ENCODE measurements at regions not wholly inside any gene's neighbourhood (a gene's known extent, or its start where the extent isn't known, plus 50 kb on each side); places are given as distances from the start of the nearest gene placed in this dataset.

GRCh38 chrX:69234624-69235023, 69.4 kb upstream of the PJA1 start:
- Histone ChIP-seq H3K9ac (ENCODE audit: insufficient read depth, low read depth, low read length) (no peak overlapping the region), H2AFZ (ENCODE audit: low read length) (no peak overlapping the region), H3K79me2 (ENCODE audit: insufficient read depth, low read length) (no peaks in the 10 kb centered on the region), H3K27me3 (ENCODE audit: control insufficient read depth in 1 of 2, insufficient read depth in 2 of 2, low read length in 2 of 2) (no peaks in the 10 kb centered on the region), H3K4me3 (replicated peaks in 1 of 3; ENCODE audit: insufficient read depth in 1 of 3, low read depth in 2 of 3, low read length in 3 of 3) (no peak overlapping the region), H4K20me1 (ENCODE audit: insufficient read depth, low read length) (no peaks in the 10 kb centered on the region), H3K9me3 (ENCODE audit: low read length) (no peaks in the 10 kb centered on the region), H3K4me2 (ENCODE audit: low read depth, low read length) (no peak overlapping the region), H3K36me3 (replicated peaks in 1 of 2; ENCODE audit: control insufficient read depth in 1 of 2, insufficient read depth in 2 of 2, low read length in 2 of 2) (no peaks in the 10 kb centered on the region), H3K4me1 (ENCODE audit: insufficient read depth, low read length) (no peaks in the 10 kb centered on the region), H3K27ac (ENCODE audit: extremely low read length, insufficient read depth, low read length) (no peak overlapping the region)
- in situ Hi-C loops (cut with HindIII; ENCODE audit: extremely low pct_ligation_motif_present, low pct_unique_long_range_greater_than_20kb) (no loop called here), intact Hi-C loops (cut with micrococcal nuclease; ENCODE audit: unreplicated experiment) (no loop called here)
- POLR2A ChIA-PET: no interaction called here
- BruUV-seq (replicated peaks): no TSS peak
- CTCF ChIA-PET (ENCODE audit: low intra/inter-chr PET ratio, low total read pairs): no interaction called here
- TF ChIP-seq ZNF7 (CRISPR knock-in tag; IDR thresholded peaks at IDR 0.05) (no peak), CTCF (CRISPR knock-in tag; IDR thresholded peaks at IDR 0.05) (no peak), TBL1XR1 (IDR thresholded peaks at IDR 0.05; ENCODE audit: borderline replicate concordance, low read length, partially characterized antibody) (no peak), ZSCAN30 (CRISPR knock-in tag; IDR thresholded peaks at IDR 0.05) (no peak), ETV6 (CRISPR knock-in tag; conservative IDR thresholded peaks at IDR 0.05) (no peak), ZNF550 (CRISPR knock-in tag; IDR thresholded peaks at IDR 0.05; ENCODE audit: borderline replicate concordance) (no peak), ZSCAN25 (CRISPR knock-in tag; IDR thresholded peaks at IDR 0.05) (no peak), JUND (CRISPR knock-in tag; IDR thresholded peaks at IDR 0.05) (no peak), CHCHD3 (CRISPR knock-in tag; IDR thresholded peaks at IDR 0.05) (no peak), ZNF772 (CRISPR knock-in tag; IDR thresholded peaks at IDR 0.05) (no peak), ZMYM4 (CRISPR knock-in tag; IDR thresholded peaks at IDR 0.05) (no peak), ZSCAN12 (CRISPR knock-in tag; IDR thresholded peaks at IDR 0.05) (no peak), ARID4A (CRISPR knock-in tag; IDR thresholded peaks at IDR 0.05; ENCODE audit: borderline replicate concordance) (no peak), MTA1 (CRISPR knock-in tag; IDR thresholded peaks at IDR 0.05; ENCODE audit: borderline replicate concordance) (no peak), ZNF224 (CRISPR knock-in tag; IDR thresholded peaks at IDR 0.05) (no peak), TOPORS (CRISPR knock-in tag; IDR thresholded peaks at IDR 0.05) (no peak)
- TF ChIP-seq, protein P1, sequence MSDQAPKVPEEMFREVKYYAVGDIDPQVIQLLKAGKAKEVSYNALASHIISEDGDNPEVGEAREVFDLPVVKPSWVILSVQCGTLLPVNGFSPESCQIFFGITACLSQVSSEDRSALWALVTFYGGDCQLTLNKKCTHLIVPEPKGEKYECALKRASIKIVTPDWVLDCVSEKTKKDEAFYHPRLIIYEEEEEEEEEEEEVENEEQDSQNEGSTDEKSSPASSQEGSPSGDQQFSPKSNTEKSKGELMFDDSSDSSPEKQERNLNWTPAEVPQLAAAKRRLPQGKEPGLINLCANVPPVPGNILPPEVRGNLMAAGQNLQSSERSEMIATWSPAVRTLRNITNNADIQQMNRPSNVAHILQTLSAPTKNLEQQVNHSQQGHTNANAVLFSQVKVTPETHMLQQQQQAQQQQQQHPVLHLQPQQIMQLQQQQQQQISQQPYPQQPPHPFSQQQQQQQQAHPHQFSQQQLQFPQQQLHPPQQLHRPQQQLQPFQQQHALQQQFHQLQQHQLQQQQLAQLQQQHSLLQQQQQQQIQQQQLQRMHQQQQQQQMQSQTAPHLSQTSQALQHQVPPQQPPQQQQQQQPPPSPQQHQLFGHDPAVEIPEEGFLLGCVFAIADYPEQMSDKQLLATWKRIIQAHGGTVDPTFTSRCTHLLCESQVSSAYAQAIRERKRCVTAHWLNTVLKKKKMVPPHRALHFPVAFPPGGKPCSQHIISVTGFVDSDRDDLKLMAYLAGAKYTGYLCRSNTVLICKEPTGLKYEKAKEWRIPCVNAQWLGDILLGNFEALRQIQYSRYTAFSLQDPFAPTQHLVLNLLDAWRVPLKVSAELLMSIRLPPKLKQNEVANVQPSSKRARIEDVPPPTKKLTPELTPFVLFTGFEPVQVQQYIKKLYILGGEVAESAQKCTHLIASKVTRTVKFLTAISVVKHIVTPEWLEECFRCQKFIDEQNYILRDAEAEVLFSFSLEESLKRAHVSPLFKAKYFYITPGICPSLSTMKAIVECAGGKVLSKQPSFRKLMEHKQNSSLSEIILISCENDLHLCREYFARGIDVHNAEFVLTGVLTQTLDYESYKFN (CRISPR knock-in tag; conservative IDR thresholded peaks at IDR 0.05): no peak
- ATAC-seq (no peak), DNase-seq (ENCODE audit: low spot score) (no peak), FAIRE-seq (no peak)

All from HepG2 (cell line).